Smooth muscle cell (in vitro differentiated cells): ENCODE measurements at regions not wholly inside any gene's neighbourhood (a gene's known extent, or its start where the extent isn't known, plus 50 kb on each side); places are given as distances from the start of the nearest gene placed in this dataset.

Experiments used
- DNase-seq: peaks from one replicate; lab custom pipeline; 2025; ENCODE audit not compliant: unreplicated experiment; lab: John Stamatoyannopoulos, UW
- H2AFZ ChIP-seq: fragments of 200-600 bp; sonication (generic); 2 replicates; pipeline ENCODE4 v1.6.0; 2016; ENCODE audit warnings: antibody characterized with exemption, low read depth, mild to moderate bottlenecking
- H3F3A ChIP-seq: fragments of 200-600 bp; sonication (generic); 2 replicates; pipeline ENCODE4 v1.6.0; 2017; ENCODE audit warnings: antibody characterized with exemption, low read depth
- H3K27ac ChIP-seq: fragments of 200-600 bp; sonication (generic); 2 replicates; pipeline ENCODE4 v1.5.1; 2016; ENCODE audit warnings: low read depth, mild to moderate bottlenecking
- H3K27me3 ChIP-seq: fragments of 200-600 bp; sonication (generic); 2 replicates; pipeline ENCODE4 v1.6.1; 2016; ENCODE audit warnings: low read depth, mild to moderate bottlenecking
- H3K36me3 ChIP-seq: fragments of 200-600 bp; sonication (generic); 2 replicates; pipeline ENCODE4 v1.5.1; 2016; ENCODE audit warnings: low read depth
- H3K4me1 ChIP-seq: fragments of 200-600 bp; sonication (generic); 2 replicates; pipeline ENCODE4 v1.5.1; 2016; ENCODE audit warnings: low read depth
- H3K4me2 ChIP-seq: fragments of 200-600 bp; sonication (generic); 2 replicates; pipeline ENCODE4 v1.6.0; 2016; ENCODE audit warnings: mild to moderate bottlenecking
- H3K4me3 ChIP-seq: fragments of 200-600 bp; sonication (generic); 2 replicates; pipeline ENCODE4 v1.5.1; 2016; ENCODE audit warnings: mild to moderate bottlenecking
- H3K79me2 ChIP-seq: fragments of 200-600 bp; sonication (generic); 2 replicates; pipeline ENCODE4 v1.6.0; 2016; ENCODE audit warnings: low read depth, mild to moderate bottlenecking
- H3K9ac ChIP-seq: fragments of 200-600 bp; sonication (generic); 2 replicates; pipeline ENCODE4 v1.6.0; 2016; ENCODE audit warnings: low read depth
- H3K9me3 ChIP-seq: fragments of 200-600 bp; sonication (generic); replicated peaks from 2 replicates; pipeline ENCODE4 v1.5.1; 2016; ENCODE audit warnings: low read depth
- H4K20me1 ChIP-seq: fragments of 200-600 bp; sonication (generic); 2 replicates; pipeline ENCODE4 v1.6.0; 2016; ENCODE audit warnings: low read depth
- WGBS: methylation state at CpG from one replicate; pipeline ENCODE4 v1.1.7; 2016; ENCODE audit warnings: low lambda C conversion rate; 5-methylcytosine and 5-hydroxymethylcytosine counted together
- TF ChIP-seq, protein P1 (sequence below): fragments of 200-600 bp; sonication (generic); IDR thresholded peaks from 2 replicates; pipeline ENCODE4 v1.5.1; 2017; ENCODE audit warnings: borderline replicate concordance, mild to moderate bottlenecking, antibody characterized with exemption; ENCODE audit not compliant: insufficient read depth, poor library complexity, severe bottlenecking

DNA sequence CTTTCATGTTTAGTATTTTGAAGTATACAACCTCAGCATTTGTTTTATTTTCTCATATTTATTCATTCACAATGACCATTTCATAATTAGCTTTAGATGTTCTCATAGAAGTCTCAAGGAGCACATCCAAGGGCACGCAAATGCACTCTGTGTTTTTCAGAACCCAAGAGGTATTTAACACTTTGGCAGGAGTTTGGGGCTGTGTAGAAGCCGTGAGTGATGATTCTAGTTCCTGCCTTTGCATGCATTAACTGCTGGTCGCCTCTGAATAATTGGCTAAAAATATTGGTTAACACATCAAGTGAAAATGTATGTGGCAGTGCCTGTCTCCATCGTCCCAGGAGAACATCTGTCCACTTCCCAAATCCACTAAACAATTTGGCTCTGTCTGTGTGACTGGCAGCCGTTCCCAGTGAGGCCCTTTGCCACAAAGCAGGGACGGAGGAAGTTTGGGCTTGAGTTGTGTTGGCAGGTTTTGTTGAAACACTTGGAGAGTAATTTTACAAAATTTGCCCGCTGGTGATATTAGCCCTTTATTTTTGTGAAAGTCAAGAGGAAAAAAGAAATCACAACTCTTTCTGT is 730.7 kb upstream of the SLIT2 start:
- 88% methylated on average over 7 of the region's 7 CpGs for WGBS
- DNase-seq, result no peak
- Histone ChIP-seq H3K4me3 (no peak overlapping the region), H3K79me2 (no peaks in the 10 kb centered on the region), H4K20me1 (no peaks in the 10 kb centered on the region), H3K9ac (no peak overlapping the region), H3K4me1 (no peaks in the 10 kb centered on the region), H3K9me3 (no peaks in the 10 kb centered on the region), H2AFZ (no peak overlapping the region), H3K36me3 (no peaks in the 10 kb centered on the region), H3F3A (no peaks in the 10 kb centered on the region), H3K27me3 (no peaks in the 10 kb centered on the region), H3K4me2 (no peak overlapping the region), H3K27ac (no peak overlapping the region)
- TF ChIP-seq, protein P1, sequence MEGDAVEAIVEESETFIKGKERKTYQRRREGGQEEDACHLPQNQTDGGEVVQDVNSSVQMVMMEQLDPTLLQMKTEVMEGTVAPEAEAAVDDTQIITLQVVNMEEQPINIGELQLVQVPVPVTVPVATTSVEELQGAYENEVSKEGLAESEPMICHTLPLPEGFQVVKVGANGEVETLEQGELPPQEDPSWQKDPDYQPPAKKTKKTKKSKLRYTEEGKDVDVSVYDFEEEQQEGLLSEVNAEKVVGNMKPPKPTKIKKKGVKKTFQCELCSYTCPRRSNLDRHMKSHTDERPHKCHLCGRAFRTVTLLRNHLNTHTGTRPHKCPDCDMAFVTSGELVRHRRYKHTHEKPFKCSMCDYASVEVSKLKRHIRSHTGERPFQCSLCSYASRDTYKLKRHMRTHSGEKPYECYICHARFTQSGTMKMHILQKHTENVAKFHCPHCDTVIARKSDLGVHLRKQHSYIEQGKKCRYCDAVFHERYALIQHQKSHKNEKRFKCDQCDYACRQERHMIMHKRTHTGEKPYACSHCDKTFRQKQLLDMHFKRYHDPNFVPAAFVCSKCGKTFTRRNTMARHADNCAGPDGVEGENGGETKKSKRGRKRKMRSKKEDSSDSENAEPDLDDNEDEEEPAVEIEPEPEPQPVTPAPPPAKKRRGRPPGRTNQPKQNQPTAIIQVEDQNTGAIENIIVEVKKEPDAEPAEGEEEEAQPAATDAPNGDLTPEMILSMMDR, result no peak

DNA sequence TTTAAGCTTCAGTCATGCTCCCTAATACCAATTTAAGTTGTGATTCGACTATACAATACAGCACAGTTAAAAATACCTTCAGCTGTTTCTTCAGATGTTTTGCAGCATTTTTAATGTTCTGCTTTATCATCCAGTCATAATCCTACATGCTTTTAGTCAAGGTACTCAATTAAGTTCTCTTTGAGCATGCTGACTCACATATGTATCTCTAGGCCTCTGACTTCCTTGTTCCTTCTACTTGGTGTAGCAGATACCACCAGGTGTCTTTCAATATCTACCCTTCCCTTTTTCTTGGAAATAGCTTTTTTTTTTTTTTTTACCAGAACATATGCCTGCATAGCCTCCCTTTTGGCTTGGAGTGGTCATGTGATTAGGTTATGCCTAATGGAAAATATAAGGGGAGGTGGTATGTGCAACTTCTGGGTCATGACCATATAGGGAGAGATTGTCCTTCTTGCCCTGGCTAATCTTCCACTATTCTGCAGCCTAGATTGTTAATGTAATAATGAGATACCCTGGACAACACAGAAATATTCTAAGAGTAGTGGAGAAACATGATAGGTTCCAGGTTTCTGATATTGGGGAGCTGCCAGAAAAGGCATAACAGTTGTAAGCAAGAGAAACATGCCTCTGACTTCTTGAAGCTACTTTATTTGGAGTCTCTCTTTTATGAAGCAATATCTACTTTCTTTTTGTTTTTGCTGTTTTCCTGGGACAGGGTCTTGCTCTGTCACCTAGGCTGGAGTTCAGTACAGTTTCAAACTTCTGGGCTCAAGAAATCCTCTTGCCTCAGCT is 737.2 kb upstream of the SLIT2 start:
- DNase-seq, result no peak
- H4K20me1 ChIP-seq, result no peaks in the 10 kb centered on the region
- H3K27me3 ChIP-seq, result no peaks in the 10 kb centered on the region
- no peaks in the 10 kb centered on the region for H3K79me2 ChIP-seq
- TF ChIP-seq, protein P1, result no peak
- H3K9me3 ChIP-seq, result no peaks in the 10 kb centered on the region
- H3K4me3 ChIP-seq, result no peak overlapping the region
- 84% methylated on average over 1 of the region's 1 CpG for WGBS
- no peak overlapping the region for H2AFZ ChIP-seq
- no peak overlapping the region for H3K4me2 ChIP-seq
- H3K36me3 ChIP-seq, result no peaks in the 10 kb centered on the region
- H3K27ac ChIP-seq, result no peak overlapping the region
- no peaks in the 10 kb centered on the region for H3K4me1 ChIP-seq
- H3K9ac ChIP-seq, result no peak overlapping the region
- H3F3A ChIP-seq, result no peaks in the 10 kb centered on the region

DNA sequence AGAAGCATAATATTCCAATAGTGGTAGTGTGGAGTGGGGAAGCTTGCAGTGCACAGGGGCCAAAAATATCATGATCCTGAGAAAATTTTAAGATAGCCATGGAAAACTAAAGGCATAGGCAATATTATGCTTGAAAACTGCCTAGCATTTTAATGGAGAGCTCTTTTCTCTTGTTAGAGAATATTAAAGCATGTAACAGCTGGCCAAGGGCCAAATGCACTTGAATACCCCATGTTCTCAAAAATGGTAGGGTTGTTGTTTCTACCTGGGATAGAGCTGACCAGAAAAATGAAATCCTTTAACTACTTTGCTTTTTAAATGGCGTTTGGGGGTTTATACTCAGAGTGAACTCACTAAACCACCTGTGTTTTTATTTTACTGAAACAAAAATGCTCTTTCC is 739.6 kb upstream of the SLIT2 start:
- Histone ChIP-seq H3K9me3 (no peaks in the 10 kb centered on the region), H3K27ac (no peak overlapping the region), H4K20me1 (no peaks in the 10 kb centered on the region), H3K36me3 (no peaks in the 10 kb centered on the region), H3K4me1 (no peaks in the 10 kb centered on the region), H3K4me3 (no peak overlapping the region), H3K27me3 (no peaks in the 10 kb centered on the region), H3K4me2 (no peak overlapping the region), H3F3A (no peaks in the 10 kb centered on the region), H3K9ac (no peak overlapping the region), H2AFZ (no peak overlapping the region), H3K79me2 (no peaks in the 10 kb centered on the region)
- TF ChIP-seq, protein P1, result no peak
- no peak for DNase-seq
- 61% methylated on average over 1 of the region's 1 CpG for WGBS

DNA sequence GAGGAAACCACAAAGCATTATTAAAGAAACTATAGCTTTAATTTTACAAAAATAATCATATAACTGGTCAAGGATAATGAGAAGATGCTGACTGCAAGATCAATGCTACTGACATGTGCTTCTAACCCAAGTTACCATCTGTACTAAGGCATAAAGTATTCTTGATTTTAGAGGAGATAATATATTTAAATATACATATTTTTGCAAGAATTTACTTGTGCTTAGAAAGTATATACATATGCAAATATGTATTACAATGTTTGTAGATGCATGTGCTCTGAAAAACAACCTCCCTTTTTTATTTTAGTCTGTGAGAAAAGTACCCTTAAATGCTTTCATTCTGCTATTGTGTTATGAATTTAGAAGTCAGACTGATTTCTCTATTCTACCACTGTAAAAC is 740.7 kb upstream of the SLIT2 start:
- H3K4me3 ChIP-seq, result no peak overlapping the region
- TF ChIP-seq, protein P1, result no peak
- no peak overlapping the region for H3K9ac ChIP-seq
- H3K4me1 ChIP-seq, result no peaks in the 10 kb centered on the region
- no peaks in the 10 kb centered on the region for H3K9me3 ChIP-seq
- H4K20me1 ChIP-seq, result no peaks in the 10 kb centered on the region
- H3K79me2 ChIP-seq, result no peaks in the 10 kb centered on the region
- H3F3A ChIP-seq, result no peaks in the 10 kb centered on the region
- H3K36me3 ChIP-seq, result no peaks in the 10 kb centered on the region
- H3K27me3 ChIP-seq, result no peaks in the 10 kb centered on the region
- DNase-seq, result no peak
- no peak overlapping the region for H2AFZ ChIP-seq
- H3K4me2 ChIP-seq, result no peak overlapping the region
- no peak overlapping the region for H3K27ac ChIP-seq
